Endothelial cell of umbilical vein (primary cell): ENCODE measurements at regions not wholly inside any gene's neighbourhood (a gene's known extent, or its start where the extent isn't known, plus 50 kb on each side); places are given as distances from the start of the nearest gene placed in this dataset.

ENCODE experiments used
- BruUV-seq: library from RNA; stranded (reverse); fragments of 400-500 nt; replicated peaks from 2 replicates; lab custom pipeline; 2021; lab: Mats Ljungman, UMichigan
- CTCF ChIA-PET: fragments of 300-600, 350-600 bp; sonication (Branson Sonifier 250); formaldehyde crosslinking; loops from one replicate; lab custom pipeline; 2021; ENCODE audit warnings: antibody characterized with exemption, inconsistent platforms; lab: Charles Lee
- POLR2A ChIA-PET: fragments of 300-600, 350-600 bp; sonication (Branson Sonifier 250); formaldehyde crosslinking; loops from one replicate; lab custom pipeline; 2021; ENCODE audit warnings: antibody characterized with exemption, inconsistent platforms; lab: Charles Lee
- DNase-seq: peaks from one replicate; pipeline ENCODE4 v3.0.0-alpha.2; 2011; ENCODE audit warnings: low read depth, low spot score
- FAIRE-seq: peaks from 2 replicates; lab custom pipeline; 2011; peaks lifted over from hg19 to GRCh38; lab: Jason Lieb, UNC
- H2AFZ ChIP-seq: 2 replicates; pipeline ENCODE4 v1.6.0; 2012; ENCODE audit warnings: low read depth, low read length, control low read depth, inconsistent platforms
- H3K27ac ChIP-seq: 2 replicates; pipeline ENCODE4 v1.5.1; 2011; ENCODE audit warnings: low read depth, mild to moderate bottlenecking, control low read depth, low read length, moderate library complexity; ENCODE audit not compliant: insufficient read depth
- H3K27me3 ChIP-seq, 2 experiments: 2 replicates each; pipeline versions ENCODE4 v1.6.0 to v1.6.1; 2011; ENCODE audit warnings: low read length in 2 of 2, mixed read lengths in 1 of 2; ENCODE audit not compliant: control insufficient read depth in 2 of 2, insufficient read depth in 2 of 2
- H3K36me3 ChIP-seq, 2 experiments: 2 replicates in 1 of 2; 3 replicates in 1 of 2; pipeline ENCODE4 v1.5.1; 2011; ENCODE audit warnings: low read length in 2 of 2, mild to moderate bottlenecking in 1 of 2, moderate library complexity in 1 of 2; ENCODE audit not compliant: control insufficient read depth in 2 of 2, insufficient read depth in 2 of 2; ENCODE audit errors: extremely low read depth in 1 of 2
- H3K4me1 ChIP-seq: 3 replicates; pipeline ENCODE4 v1.5.1; 2011; ENCODE audit warnings: mild to moderate bottlenecking, low read length; ENCODE audit not compliant: control insufficient read depth, insufficient read depth; ENCODE audit errors: extremely low read depth
- H3K4me2 ChIP-seq: 2 replicates; pipeline ENCODE4 v1.6.1; 2011; ENCODE audit warnings: low read length, control low read depth, mixed read lengths; ENCODE audit not compliant: insufficient read depth
- H3K4me3 ChIP-seq, 3 experiments: fragments of 200-600 bp in 1 of 3; sonication (generic), shearing (Covaris generic) in 1 of 3; replicated peaks in 1 of 3; 2 replicates each; pipeline ENCODE4 v1.5.1; 2011 to 2016; ENCODE audit warnings: control low read depth in 3 of 3, low read length in 3 of 3, mild to moderate bottlenecking in 2 of 3, inconsistent platforms in 1 of 3, low read depth in 1 of 3, moderate library complexity in 1 of 3; ENCODE audit not compliant: insufficient read depth in 1 of 3
- H3K79me2 ChIP-seq: 2 replicates; pipeline ENCODE4 v1.6.0; 2012; ENCODE audit warnings: low read length, inconsistent platforms; ENCODE audit not compliant: control insufficient read depth, insufficient read depth
- H3K9ac ChIP-seq: replicated peaks from 2 replicates; pipeline ENCODE3; 2011; ENCODE audit warnings: low read length, control low read depth; ENCODE audit not compliant: insufficient read depth; ENCODE audit errors: extremely low read depth
- H3K9me1 ChIP-seq: replicated peaks from 3 replicates; pipeline ENCODE4 v1.6.0; 2011; ENCODE audit warnings: mild to moderate bottlenecking, low read length; ENCODE audit not compliant: control insufficient read depth, insufficient read depth; ENCODE audit errors: extremely low read depth
- H3K9me3 ChIP-seq: replicated peaks from 2 replicates; pipeline ENCODE4 v1.5.1; 2012; ENCODE audit warnings: low read length, inconsistent platforms; ENCODE audit not compliant: control insufficient read depth, insufficient read depth
- H4K20me1 ChIP-seq: replicated peaks from 2 replicates; pipeline ENCODE3; 2011; ENCODE audit warnings: mild to moderate bottlenecking, low read length; ENCODE audit not compliant: control insufficient read depth, insufficient read depth; ENCODE audit errors: extremely low read depth
- EZH2 ChIP-seq: IDR thresholded peaks from 2 replicates; pipeline ENCODE4 v1.6.1; 2012; ENCODE audit warnings: borderline replicate concordance, low read depth, mild to moderate bottlenecking, moderate library complexity, low read length, inconsistent platforms; ENCODE audit not compliant: severe bottlenecking
- FOS ChIP-seq: IDR thresholded peaks from 2 replicates; pipeline ENCODE4 v1.6.1; 2011; ENCODE audit warnings: mild to moderate bottlenecking, low read length, moderate library complexity, borderline replicate concordance; ENCODE audit not compliant: insufficient read depth
- JUN ChIP-seq: IDR thresholded peaks from 2 replicates; pipeline ENCODE4 v1.6.1; 2011; ENCODE audit warnings: borderline replicate concordance, low read depth; ENCODE audit not compliant: insufficient read length, insufficient read depth
- MYC ChIP-seq: IDR thresholded peaks from one replicate; pipeline ENCODE4 v1.6.1; 2011; ENCODE audit warnings: mild to moderate bottlenecking, low read depth, low read length
- POLR2A ChIP-seq: IDR thresholded peaks from 2 replicates; pipeline ENCODE4 v1.6.1; 2012; ENCODE audit warnings: low read depth, mild to moderate bottlenecking, control low read depth, low read length
- POLR2AphosphoS5 ChIP-seq: IDR thresholded peaks from 2 replicates; pipeline ENCODE4 v1.6.1; 2012; ENCODE audit warnings: low read depth, mild to moderate bottlenecking, control low read depth, low read length, moderate library complexity; ENCODE audit not compliant: insufficient read depth
- dilution Hi-C: fragments of 300-500 bp; cut with MboI; formaldehyde crosslinking; loops from one replicate; pipeline ENCODE4 v1.15.0; 2019; ENCODE audit warnings: low sequenced_read_pairs; ENCODE audit not compliant: extremely low pct_ligation_motif_present
- intact Hi-C: fragments of 100-400 bp; cut with micrococcal nuclease; formaldehyde crosslinking; loops from one replicate; pipeline ENCODE4 v1.10.0; 2022
- TF ChIP-seq, protein P1 (sequence below), 2 donors: IDR thresholded peaks; 1 replicate in 1 of 2; 2 replicates in 1 of 2; pipeline ENCODE4 v1.5.1; 2011; ENCODE audit warnings: low read length in 2 of 2, mild to moderate bottlenecking in 2 of 2, moderate library complexity in 2 of 2, control low read depth in 1 of 2, inconsistent platforms in 1 of 2, low read depth in 1 of 2; ENCODE audit not compliant: insufficient read depth in 1 of 2; ENCODE audit errors: extremely low read depth in 1 of 2
- TF ChIP-seq, protein P2 (sequence below): IDR thresholded peaks from 2 replicates; pipeline ENCODE4 v1.6.1; 2011; ENCODE audit not compliant: insufficient read depth, insufficient read length

DNA sequence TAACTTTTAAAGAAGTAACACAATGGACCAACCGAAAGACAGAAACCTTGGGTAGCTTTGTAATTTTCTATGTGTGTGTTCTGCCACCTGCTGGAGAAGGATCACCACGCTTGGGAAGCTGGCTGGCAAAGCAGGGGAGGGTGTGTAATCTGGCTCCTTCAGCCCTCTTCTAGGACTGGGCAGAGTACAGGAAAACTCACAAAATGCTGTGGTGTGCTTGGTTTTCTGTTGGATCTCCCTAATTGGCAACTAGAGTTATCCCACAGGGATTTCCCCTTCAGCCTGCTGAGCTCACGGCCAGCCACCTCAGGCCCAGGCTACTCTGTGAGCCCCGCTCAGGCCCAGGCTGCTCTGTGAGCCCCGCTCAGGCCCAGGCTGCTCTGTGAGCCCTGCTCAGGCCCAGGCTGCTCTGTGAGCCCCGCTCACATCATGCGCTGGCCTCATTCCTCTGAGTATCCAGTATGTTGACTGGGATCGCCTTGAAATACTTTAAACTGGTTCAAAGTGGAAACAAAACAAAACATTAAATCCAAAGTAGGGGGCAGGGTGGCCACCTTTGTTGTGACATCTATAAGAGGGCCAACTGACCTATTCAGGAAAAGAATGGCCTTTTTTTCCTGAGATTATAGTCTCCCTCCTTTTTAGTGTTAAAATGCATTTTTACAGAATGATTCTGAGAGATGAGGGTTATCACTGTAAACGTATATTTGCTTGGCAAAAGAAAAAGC lies 52.0 kb upstream of the RNU6-8 start:
- Histone ChIP-seq H3K4me2 (no peak overlapping the region), H2AFZ (no peak overlapping the region), H4K20me1 (no peaks in the 10 kb centered on the region), H3K27me3 (no peaks in the 10 kb centered on the region), H3K27ac (no peak overlapping the region), H3K4me3 (no peak overlapping the region), H3K9me3 (no peaks in the 10 kb centered on the region), H3K9ac (no peak overlapping the region), H3K79me2 (no peaks in the 10 kb centered on the region), H3K36me3 (no peaks in the 10 kb centered on the region), H3K4me1 (peaks cover 8% of the 10 kb centered on the region), H3K9me1 (no peaks in the 10 kb centered on the region)
- intact Hi-C loops: loop anchor here (1.0 to 10.0 kb wide), 6 partner anchors 214 to 890 kb away; partner anchors contain the start of gene DTD2
- dilution Hi-C loops: no loop called here
- POLR2A ChIA-PET: no interaction called here
- peak; percentile 78 for FAIRE-seq
- BruUV-seq: no TSS peak
- DNase-seq: peak; percentile 59
- CTCF ChIA-PET: interaction anchor here (0.6 to 5.8 kb wide), 65 partner anchors 9 to 1880 kb away, joined by 3 to 215 read pairs (median 4); partner anchors contain the start of genes ARHGAP5, DTD2, GPR33 and NUBPL
- TF ChIP-seq JUN: no peak
- TF ChIP-seq, protein P1, sequence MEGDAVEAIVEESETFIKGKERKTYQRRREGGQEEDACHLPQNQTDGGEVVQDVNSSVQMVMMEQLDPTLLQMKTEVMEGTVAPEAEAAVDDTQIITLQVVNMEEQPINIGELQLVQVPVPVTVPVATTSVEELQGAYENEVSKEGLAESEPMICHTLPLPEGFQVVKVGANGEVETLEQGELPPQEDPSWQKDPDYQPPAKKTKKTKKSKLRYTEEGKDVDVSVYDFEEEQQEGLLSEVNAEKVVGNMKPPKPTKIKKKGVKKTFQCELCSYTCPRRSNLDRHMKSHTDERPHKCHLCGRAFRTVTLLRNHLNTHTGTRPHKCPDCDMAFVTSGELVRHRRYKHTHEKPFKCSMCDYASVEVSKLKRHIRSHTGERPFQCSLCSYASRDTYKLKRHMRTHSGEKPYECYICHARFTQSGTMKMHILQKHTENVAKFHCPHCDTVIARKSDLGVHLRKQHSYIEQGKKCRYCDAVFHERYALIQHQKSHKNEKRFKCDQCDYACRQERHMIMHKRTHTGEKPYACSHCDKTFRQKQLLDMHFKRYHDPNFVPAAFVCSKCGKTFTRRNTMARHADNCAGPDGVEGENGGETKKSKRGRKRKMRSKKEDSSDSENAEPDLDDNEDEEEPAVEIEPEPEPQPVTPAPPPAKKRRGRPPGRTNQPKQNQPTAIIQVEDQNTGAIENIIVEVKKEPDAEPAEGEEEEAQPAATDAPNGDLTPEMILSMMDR (IDR thresholded peaks at IDR 0.05; ENCODE audit: extremely low read depth in 1 of 2, insufficient read depth in 1 of 2, low read depth in 1 of 2, low read length in 2 of 2): peak; percentile 73 to 74

DNA sequence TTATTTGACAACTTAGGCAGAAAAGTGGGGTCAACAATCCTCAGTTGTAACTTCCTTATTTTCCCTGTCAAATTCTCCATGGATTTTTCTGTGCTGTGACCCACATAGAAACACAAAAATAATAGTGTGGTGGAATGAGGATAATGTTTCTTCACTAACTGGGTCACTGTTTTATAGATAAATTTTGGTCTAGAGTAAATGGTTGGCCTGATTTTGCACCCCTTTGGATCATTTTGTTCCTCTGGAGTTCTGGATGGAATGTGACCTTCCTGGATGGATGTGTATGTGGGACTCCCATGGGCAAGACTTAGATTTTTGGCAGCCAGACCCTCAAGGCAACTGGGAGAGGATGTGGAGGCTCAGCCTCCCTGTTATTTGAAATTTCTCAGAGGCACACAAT lies 52.7 kb upstream of the RNU6-8 start:
- Histone ChIP-seq H3K4me2 (no peak overlapping the region), H4K20me1 (no peaks in the 10 kb centered on the region), H3K4me3 (no peak overlapping the region), H3K27ac (no peak overlapping the region), H3K9me1 (no peaks in the 10 kb centered on the region), H3K9ac (no peak overlapping the region), H3K4me1 (peaks cover 8% of the 10 kb centered on the region), H3K79me2 (no peaks in the 10 kb centered on the region), H3K36me3 (no peaks in the 10 kb centered on the region), H3K27me3 (no peaks in the 10 kb centered on the region), H3K9me3 (no peaks in the 10 kb centered on the region), H2AFZ (no peak overlapping the region)
- FAIRE-seq (no peak), DNase-seq (no peak)
- intact Hi-C loops: loop anchor here (1.0 to 10.0 kb wide), 4 partner anchors 305 to 891 kb away; partner anchors contain the start of gene DTD2
- no TSS peak for BruUV-seq
- POLR2A ChIA-PET: no interaction called here
- dilution Hi-C loops: no loop called here
- CTCF ChIA-PET: interaction anchor here (1.0 to 1.1 kb wide), 2 partner anchors 214 to 258 kb away, joined by 3 to 9 read pairs; no protein-coding TSS in a partner anchor
- no peak for TF ChIP-seq FOS
- TF ChIP-seq, protein P1 (IDR thresholded peaks at IDR 0.05; ENCODE audit: extremely low read depth in 1 of 2, insufficient read depth in 1 of 2, low read depth in 1 of 2, low read length in 2 of 2): no peak
- TF ChIP-seq MYC: no peak
- no peak for TF ChIP-seq JUN
- no peak for TF ChIP-seq POLR2AphosphoS5
- no peak for TF ChIP-seq EZH2
- no peak for TF ChIP-seq POLR2A
- TF ChIP-seq, protein P2, sequence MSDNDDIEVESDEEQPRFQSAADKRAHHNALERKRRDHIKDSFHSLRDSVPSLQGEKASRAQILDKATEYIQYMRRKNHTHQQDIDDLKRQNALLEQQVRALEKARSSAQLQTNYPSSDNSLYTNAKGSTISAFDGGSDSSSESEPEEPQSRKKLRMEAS: no peak
